HL-60 (cell line): ENCODE measurements at regions not wholly inside any gene's neighbourhood (a gene's known extent, or its start where the extent isn't known, plus 50 kb on each side); places are given as distances from the start of the nearest gene placed in this dataset.

Experiments used
- DNase-seq, 2 experiments: peaks; one replicate each; pipeline ENCODE4 v3.0.0-alpha.2; 2010 to 2020; ENCODE audit warnings: low read depth in 1 of 2, low spot score in 1 of 2
- H3K27ac ChIP-seq: fragments of 250-450 bp; sonication (Bioruptor Pico); replicated peaks from 2 replicates; pipeline ENCODE4 v1.5.1; 2020; ENCODE audit warnings: mild to moderate bottlenecking, moderate library complexity
- H3K27me3 ChIP-seq: fragments of 250-450 bp; sonication (Bioruptor Pico); 2 replicates; pipeline ENCODE4 v1.5.1; 2021; ENCODE audit warnings: mild to moderate bottlenecking, moderate library complexity; ENCODE audit not compliant: insufficient read depth, poor library complexity, severe bottlenecking
- H3K4me3 ChIP-seq: replicated peaks from 2 replicates; pipeline ENCODE4 v1.5.1; 2011; ENCODE audit warnings: mild to moderate bottlenecking, control low read depth, low read length; ENCODE audit not compliant: insufficient read depth
- GABPA ChIP-seq: IDR thresholded peaks from 2 replicates; pipeline ENCODE4 v1.6.1; 2012; ENCODE audit warnings: low read depth
- POLR2AphosphoS5 ChIP-seq: IDR thresholded peaks from 2 replicates; pipeline ENCODE4 v1.6.1; 2012; ENCODE audit warnings: low read depth
- SPI1 ChIP-seq: IDR thresholded peaks from 2 replicates; pipeline ENCODE4 v1.6.1; 2012; ENCODE audit warnings: low read depth, mild to moderate bottlenecking, borderline replicate concordance
- TF ChIP-seq, protein P1 (sequence below): IDR thresholded peaks from one replicate; pipeline ENCODE4 v1.5.1; 2011; ENCODE audit warnings: low read length, control low read depth, inconsistent platforms; ENCODE audit not compliant: insufficient read depth
- TF ChIP-seq, protein P2 (sequence below): IDR thresholded peaks from 2 replicates; pipeline ENCODE4 v1.6.1; 2012; ENCODE audit warnings: low read depth; ENCODE audit not compliant: insufficient replicate concordance

DNA sequence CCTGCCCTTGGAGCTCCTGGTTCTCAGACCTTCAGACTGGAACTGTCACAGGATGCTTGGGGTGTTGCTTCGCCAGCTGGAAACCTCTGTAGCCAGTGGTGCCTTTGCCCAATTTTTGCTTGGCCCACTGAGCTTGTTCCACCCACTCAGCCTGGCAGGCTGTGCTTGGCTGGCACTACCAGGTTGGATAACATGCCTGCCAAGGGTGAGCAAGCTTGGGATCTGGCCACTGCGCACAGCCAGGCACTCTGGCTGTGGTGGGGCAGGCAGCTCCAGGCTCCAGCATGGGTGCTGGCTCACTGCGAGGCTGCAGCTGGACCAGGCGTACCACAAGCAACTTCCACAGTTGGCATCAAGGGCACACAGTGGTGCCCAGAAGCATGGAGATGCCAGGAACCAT is 967.8 kb upstream of the NCAM2 start:
- Histone ChIP-seq H3K27me3 (no peaks in the 10 kb centered on the region), H3K4me3 (no peak overlapping the region), H3K27ac (no peak overlapping the region)
- no peak for DNase-seq
- TF ChIP-seq, protein P1, sequence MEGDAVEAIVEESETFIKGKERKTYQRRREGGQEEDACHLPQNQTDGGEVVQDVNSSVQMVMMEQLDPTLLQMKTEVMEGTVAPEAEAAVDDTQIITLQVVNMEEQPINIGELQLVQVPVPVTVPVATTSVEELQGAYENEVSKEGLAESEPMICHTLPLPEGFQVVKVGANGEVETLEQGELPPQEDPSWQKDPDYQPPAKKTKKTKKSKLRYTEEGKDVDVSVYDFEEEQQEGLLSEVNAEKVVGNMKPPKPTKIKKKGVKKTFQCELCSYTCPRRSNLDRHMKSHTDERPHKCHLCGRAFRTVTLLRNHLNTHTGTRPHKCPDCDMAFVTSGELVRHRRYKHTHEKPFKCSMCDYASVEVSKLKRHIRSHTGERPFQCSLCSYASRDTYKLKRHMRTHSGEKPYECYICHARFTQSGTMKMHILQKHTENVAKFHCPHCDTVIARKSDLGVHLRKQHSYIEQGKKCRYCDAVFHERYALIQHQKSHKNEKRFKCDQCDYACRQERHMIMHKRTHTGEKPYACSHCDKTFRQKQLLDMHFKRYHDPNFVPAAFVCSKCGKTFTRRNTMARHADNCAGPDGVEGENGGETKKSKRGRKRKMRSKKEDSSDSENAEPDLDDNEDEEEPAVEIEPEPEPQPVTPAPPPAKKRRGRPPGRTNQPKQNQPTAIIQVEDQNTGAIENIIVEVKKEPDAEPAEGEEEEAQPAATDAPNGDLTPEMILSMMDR, result no peak
- no peak for TF ChIP-seq SPI1
- TF ChIP-seq GABPA, result no peak
- no peak for TF ChIP-seq POLR2AphosphoS5
- TF ChIP-seq, protein P2, sequence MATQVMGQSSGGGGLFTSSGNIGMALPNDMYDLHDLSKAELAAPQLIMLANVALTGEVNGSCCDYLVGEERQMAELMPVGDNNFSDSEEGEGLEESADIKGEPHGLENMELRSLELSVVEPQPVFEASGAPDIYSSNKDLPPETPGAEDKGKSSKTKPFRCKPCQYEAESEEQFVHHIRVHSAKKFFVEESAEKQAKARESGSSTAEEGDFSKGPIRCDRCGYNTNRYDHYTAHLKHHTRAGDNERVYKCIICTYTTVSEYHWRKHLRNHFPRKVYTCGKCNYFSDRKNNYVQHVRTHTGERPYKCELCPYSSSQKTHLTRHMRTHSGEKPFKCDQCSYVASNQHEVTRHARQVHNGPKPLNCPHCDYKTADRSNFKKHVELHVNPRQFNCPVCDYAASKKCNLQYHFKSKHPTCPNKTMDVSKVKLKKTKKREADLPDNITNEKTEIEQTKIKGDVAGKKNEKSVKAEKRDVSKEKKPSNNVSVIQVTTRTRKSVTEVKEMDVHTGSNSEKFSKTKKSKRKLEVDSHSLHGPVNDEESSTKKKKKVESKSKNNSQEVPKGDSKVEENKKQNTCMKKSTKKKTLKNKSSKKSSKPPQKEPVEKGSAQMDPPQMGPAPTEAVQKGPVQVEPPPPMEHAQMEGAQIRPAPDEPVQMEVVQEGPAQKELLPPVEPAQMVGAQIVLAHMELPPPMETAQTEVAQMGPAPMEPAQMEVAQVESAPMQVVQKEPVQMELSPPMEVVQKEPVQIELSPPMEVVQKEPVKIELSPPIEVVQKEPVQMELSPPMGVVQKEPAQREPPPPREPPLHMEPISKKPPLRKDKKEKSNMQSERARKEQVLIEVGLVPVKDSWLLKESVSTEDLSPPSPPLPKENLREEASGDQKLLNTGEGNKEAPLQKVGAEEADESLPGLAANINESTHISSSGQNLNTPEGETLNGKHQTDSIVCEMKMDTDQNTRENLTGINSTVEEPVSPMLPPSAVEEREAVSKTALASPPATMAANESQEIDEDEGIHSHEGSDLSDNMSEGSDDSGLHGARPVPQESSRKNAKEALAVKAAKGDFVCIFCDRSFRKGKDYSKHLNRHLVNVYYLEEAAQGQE, result no peak

DNA sequence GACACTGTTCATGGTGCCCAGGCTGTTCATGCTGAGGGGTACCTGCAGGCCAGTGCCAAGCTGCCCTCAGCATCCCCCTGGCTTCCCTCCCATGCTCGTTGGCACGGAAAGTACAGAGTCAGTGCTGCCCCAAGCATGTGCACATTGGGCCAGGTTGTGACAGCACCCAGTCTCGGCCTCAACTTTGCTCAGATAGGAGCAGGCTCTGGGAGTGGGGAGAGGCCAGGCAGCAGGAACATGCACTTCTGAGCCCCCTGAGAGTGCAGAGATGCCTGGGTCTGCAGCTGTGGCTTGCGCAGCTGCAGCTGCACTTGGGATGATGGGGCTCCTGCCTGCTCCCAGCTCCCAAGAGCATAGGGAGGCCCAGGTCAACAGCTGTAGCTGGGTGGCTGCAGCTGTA is 966.4 kb upstream of the NCAM2 start:
- H3K4me3 ChIP-seq, result no peak overlapping the region
- H3K27ac ChIP-seq, result no peak overlapping the region
- TF ChIP-seq POLR2AphosphoS5 (no peak), GABPA (no peak), SPI1 (no peak)
- TF ChIP-seq, protein P2, result no peak
- TF ChIP-seq, protein P1, result no peak
- DNase-seq, result no peak
- H3K27me3 ChIP-seq, result no peaks in the 10 kb centered on the region

DNA sequence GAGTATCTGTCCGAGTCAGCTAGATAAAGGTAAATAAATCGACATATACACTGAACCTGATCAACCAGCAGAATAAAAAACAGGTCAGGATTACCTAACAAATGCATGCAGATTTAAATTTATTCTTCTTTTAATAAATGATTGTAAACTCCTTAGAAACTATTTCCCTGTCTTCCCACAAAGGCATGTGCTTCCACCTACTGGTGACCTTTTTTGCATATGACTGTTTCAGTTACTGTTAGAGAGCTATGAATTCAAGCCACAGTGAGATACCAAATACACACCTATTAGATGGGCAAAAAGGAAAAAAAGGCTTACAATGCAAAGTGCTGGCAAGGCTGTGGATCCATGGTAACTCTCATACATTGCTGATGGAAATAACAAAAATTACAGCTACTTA is 957.4 kb upstream of the NCAM2 start:
- Histone ChIP-seq H3K27ac (no peak overlapping the region), H3K27me3 (no peaks in the 10 kb centered on the region), H3K4me3 (no peak overlapping the region)
- TF ChIP-seq, protein P2, result no peak
- no peak for TF ChIP-seq SPI1
- TF ChIP-seq, protein P1, result no peak
- no peak for TF ChIP-seq POLR2AphosphoS5
- no peak for TF ChIP-seq GABPA
- no peak for DNase-seq
